Tibial artery (tissue), 4 donors: ENCODE measurements at regions not wholly inside any gene's neighbourhood (a gene's known extent, or its start where the extent isn't known, plus 50 kb on each side); places are given as distances from the start of the nearest gene placed in this dataset.

ENCODE experiments used
- DNase-seq, 2 donors: peaks; one replicate each; pipeline ENCODE4 v3.0.0-alpha.2; 2019
- H3K27ac ChIP-seq, 2 donors: fragments of 200-600 bp; sonication (generic) in 1 of 2; 1 replicate in 1 of 2; 2 replicates in 1 of 2; pipeline ENCODE4 v1.5.1; 2018 to 2019; ENCODE audit warnings: mild to moderate bottlenecking in 1 of 2
- H3K27me3 ChIP-seq, 2 donors: fragments of 200-600 bp; sonication (generic) in 1 of 2; one replicate each; pipeline versions ENCODE4 v1.5.1 to v1.6.0; 2016 to 2019
- H3K36me3 ChIP-seq, 3 donors: fragments of 200-600 bp; sonication (generic) in 2 of 3; one replicate each; pipeline ENCODE4 v1.5.1; 2016 to 2019; ENCODE audit warnings: mild to moderate bottlenecking in 2 of 3
- H3K4me1 ChIP-seq, 4 donors: fragments of 200-600 bp; sonication (generic) in 2 of 4; 1 replicate in 3 of 4; 2 replicates in 1 of 4; pipeline ENCODE4 v1.5.1; 2016 to 2019
- H3K4me3 ChIP-seq, 2 donors: fragments of 200-600 bp; sonication (generic) in 1 of 2; 1 replicate in 1 of 2; 2 replicates in 1 of 2; pipeline ENCODE4 v1.5.1; 2018 to 2019; ENCODE audit warnings: mild to moderate bottlenecking in 2 of 2
- H3K9me3 ChIP-seq, 3 donors: fragments of 200-600 bp; sonication (generic) in 1 of 3; one replicate each; pipeline ENCODE4 v1.5.1; 2016 to 2019
- CTCF ChIP-seq, 2 experiments: fragments of 200-600 bp in 1 of 2; fragments of 450-650 bp in 1 of 2; IDR thresholded peaks; one replicate each; pipeline ENCODE4 v1.5.1; 2017 to 2019; ENCODE audit warnings: antibody characterized with exemption in 2 of 2, mild to moderate bottlenecking in 1 of 2, moderate library complexity in 1 of 2
- intact Hi-C: fragments of 100-400 bp; cut with DNase I; formaldehyde crosslinking; loops from one replicate; pipeline ENCODE4 v1.15.0; 2023; ENCODE audit warnings: low total_unique reads

GRCh38 chrX:99549381-99549780 lies 860.7 kb downstream of the PCDH19 start:
- Histone ChIP-seq H3K4me1 (no peaks in the 10 kb centered on the region), H3K4me3 (no peak overlapping the region), H3K36me3 (no peaks in the 10 kb centered on the region), H3K27ac (no peak overlapping the region), H3K9me3 (no peaks in the 10 kb centered on the region), H3K27me3 (no peaks in the 10 kb centered on the region)
- DNase-seq = no peak
- intact Hi-C loops = no loop called here
- no peak for TF ChIP-seq CTCF (IDR thresholded peaks at IDR 0.05)

GRCh38 chrX:99522450-99522849 lies 887.6 kb downstream of the PCDH19 start:
- Histone ChIP-seq H3K4me3 (no peak overlapping the region), H3K27me3 (no peaks in the 10 kb centered on the region), H3K36me3 (no peaks in the 10 kb centered on the region), H3K27ac (no peak overlapping the region), H3K4me1 (no peaks in the 10 kb centered on the region), H3K9me3 (no peaks in the 10 kb centered on the region)
- intact Hi-C loops = no loop called here
- no peak for TF ChIP-seq CTCF (IDR thresholded peaks at IDR 0.05)
- no peak for DNase-seq

- intact Hi-C loops = no loop called here
- TF ChIP-seq CTCF (IDR thresholded peaks at IDR 0.05) = no peak
- no peaks in the 10 kb centered on the region for H3K36me3 ChIP-seq
- H3K27me3 ChIP-seq = no peaks in the 10 kb centered on the region
- no peak for DNase-seq
- no peak overlapping the region for H3K4me3 ChIP-seq
- peaks cover 0 to 5% (median 0%) of the 10 kb centered on the region in 3 donors for H3K9me3 ChIP-seq
- H3K27ac ChIP-seq = no peak overlapping the region
- no peaks in the 10 kb centered on the region for H3K4me1 ChIP-seq
Measured at GRCh38 chrX:99507768-99508167, 902.3 kb downstream of the PCDH19 start.

- no peak for TF ChIP-seq CTCF (IDR thresholded peaks at IDR 0.05)
- Histone ChIP-seq H3K9me3 (peaks cover 0 to 11% (median 8%) of the 10 kb centered on the region in 3 donors), H3K4me1 (no peaks in the 10 kb centered on the region), H3K27ac (no peak overlapping the region), H3K36me3 (no peaks in the 10 kb centered on the region), H3K4me3 (no peak overlapping the region), H3K27me3 (no peaks in the 10 kb centered on the region)
- no peak for DNase-seq
- intact Hi-C loops = no loop called here
Measured at GRCh38 chrX:99495453-99495852, 914.6 kb downstream of the PCDH19 start.

DNA sequence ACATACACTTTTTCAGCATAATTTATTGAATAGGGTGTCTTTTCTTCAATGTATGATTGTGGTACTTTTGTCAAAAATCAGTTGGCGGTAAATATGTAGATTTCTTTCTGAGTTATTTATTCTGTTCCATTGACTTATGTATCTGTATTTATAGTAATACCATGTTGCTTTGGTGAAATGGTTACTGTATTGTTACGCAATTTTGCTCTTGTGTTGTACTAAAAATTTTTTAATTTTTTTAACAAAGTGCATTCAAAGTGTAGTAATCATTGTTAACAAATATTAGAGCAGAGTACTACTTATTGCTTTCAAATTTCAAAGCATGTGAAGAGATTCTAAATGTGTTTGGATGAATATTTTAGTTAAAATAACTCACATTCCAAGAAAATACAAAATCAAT lies 915.4 kb downstream of the PCDH19 start:
- no peak for DNase-seq
- intact Hi-C loops = no loop called here
- Histone ChIP-seq H3K27ac (no peak overlapping the region), H3K27me3 (no peaks in the 10 kb centered on the region), H3K36me3 (no peaks in the 10 kb centered on the region), H3K9me3 (peaks cover 0 to 11% (median 8%) of the 10 kb centered on the region in 3 donors), H3K4me1 (no peaks in the 10 kb centered on the region), H3K4me3 (no peak overlapping the region)
- no peak for TF ChIP-seq CTCF (IDR thresholded peaks at IDR 0.05)

DNA sequence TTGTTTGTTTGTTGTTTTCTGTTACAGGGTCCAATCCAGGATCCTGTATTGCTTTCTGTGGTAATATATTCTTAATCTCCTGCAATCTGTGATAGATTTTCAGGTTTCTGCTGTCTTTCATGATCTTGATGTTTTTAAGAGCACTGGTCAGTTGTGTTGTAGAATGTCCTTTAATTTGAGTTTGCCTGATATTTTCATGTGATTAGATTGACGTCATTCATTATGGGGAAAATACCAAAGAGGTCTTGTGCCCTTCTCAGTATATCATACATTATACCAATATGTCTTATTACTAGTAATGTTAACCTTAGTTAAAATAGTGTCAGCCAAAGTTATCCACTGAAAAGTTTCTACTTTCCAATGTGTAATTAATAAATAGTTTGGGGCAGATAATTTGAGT lies 929.3 kb downstream of the PCDH19 start:
- intact Hi-C loops = no loop called here
- no peaks in the 10 kb centered on the region for H3K36me3 ChIP-seq
- no peak overlapping the region for H3K4me3 ChIP-seq
- no peak for TF ChIP-seq CTCF (IDR thresholded peaks at IDR 0.05)
- H3K9me3 ChIP-seq = no peaks in the 10 kb centered on the region
- no peaks in the 10 kb centered on the region for H3K4me1 ChIP-seq
- H3K27ac ChIP-seq = no peak overlapping the region
- DNase-seq = no peak
- H3K27me3 ChIP-seq = no peaks in the 10 kb centered on the region
